Neural cell (in vitro differentiated cells): ENCODE measurements at regions not wholly inside any gene's neighbourhood (a gene's known extent, or its start where the extent isn't known, plus 50 kb on each side); places are given as distances from the start of the nearest gene placed in this dataset.

Experiments used
- CTCF ChIP-seq: fragments of 450-650 bp; IDR thresholded peaks from 2 replicates; pipeline ENCODE4 v1.5.1; 2014; ENCODE audit warnings: antibody characterized with exemption, mild to moderate bottlenecking, moderate library complexity; ENCODE audit not compliant: poor library complexity, severe bottlenecking
- EZH2 ChIP-seq: fragments of 200-600, 300-800 bp; shearing (Covaris generic), sonication (generic); IDR thresholded peaks from 2 replicates; pipeline ENCODE4 v1.6.1; 2014; ENCODE audit warnings: antibody characterized with exemption, low read length, borderline replicate concordance, mild to moderate bottlenecking; ENCODE audit not compliant: insufficient read depth, poor library complexity, severe bottlenecking
- MXI1 ChIP-seq: fragments of 450-650 bp; conservative IDR thresholded peaks from 2 replicates; pipeline ENCODE4 v1.6.1; 2014; ENCODE audit warnings: antibody characterized with exemption, mild to moderate bottlenecking; ENCODE audit not compliant: poor library complexity, severe bottlenecking
- POLR2AphosphoS5 ChIP-seq: IDR thresholded peaks from 2 replicates; pipeline ENCODE4 v1.6.1; 2012
- RAD21 ChIP-seq: fragments of 450-650 bp; conservative IDR thresholded peaks from 2 replicates; pipeline ENCODE4 v1.6.1; 2014; ENCODE audit warnings: antibody characterized with exemption, mild to moderate bottlenecking, moderate library complexity
- TAF1 ChIP-seq: IDR thresholded peaks from 2 replicates; pipeline ENCODE4 v1.6.1; 2012; ENCODE audit warnings: low read depth

GRCh38 chr14:22221508-22221907 lies 367.5 kb downstream of the DAD1 start:
- TF ChIP-seq CTCF (no peak), EZH2 (no peak), MXI1 (no peak), POLR2AphosphoS5 (no peak), TAF1 (no peak), RAD21 (no peak)
